ENCODE measurements at regions not wholly inside any gene's neighbourhood (a gene's known extent, or its start where the extent isn't known, plus 50 kb on each side); places are given as distances from the start of the nearest gene placed in this dataset.

DNA sequence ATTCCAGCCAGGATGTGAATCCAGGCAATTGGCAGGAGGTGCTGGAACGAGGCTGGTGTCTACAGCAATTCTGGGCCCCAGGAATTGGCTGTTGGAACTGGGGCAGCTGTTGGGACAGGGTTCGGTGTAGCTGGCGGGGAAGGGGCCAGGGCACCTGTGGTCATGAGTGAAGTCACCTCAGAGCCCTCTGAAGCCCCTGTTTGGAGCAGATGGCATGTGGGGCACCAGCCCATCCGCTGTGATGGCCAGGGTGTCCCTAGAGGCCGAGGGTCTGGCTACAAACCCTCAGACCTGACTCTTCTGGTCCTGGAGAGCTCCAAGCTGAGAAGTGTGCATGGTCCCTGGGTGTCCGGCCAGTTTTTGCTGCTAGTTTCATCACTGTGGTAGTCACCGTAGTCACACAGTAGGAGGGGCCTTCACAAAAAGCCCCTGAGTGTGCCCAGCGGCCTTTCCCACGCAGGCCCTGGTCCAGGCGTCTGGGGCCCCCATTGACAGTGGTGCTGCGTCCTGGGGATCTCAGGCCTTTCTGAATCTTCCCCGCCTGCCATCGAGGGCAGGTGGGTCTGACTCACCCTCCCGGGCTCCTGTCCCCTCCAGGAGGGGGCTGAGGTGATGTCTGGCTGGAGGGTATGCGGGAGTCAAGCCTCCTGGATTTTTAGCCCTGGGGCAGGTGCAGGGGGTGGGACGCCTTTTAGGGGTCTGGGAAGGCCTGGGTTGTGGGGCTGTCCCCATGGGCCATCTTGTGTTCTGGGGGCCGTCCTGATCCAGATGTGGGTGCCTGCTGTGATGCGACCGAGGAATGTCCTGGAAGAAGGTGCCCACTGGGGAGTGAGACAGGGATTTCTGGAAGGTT lies 368.0 kb downstream of the TMEM121 start:
- TF ChIP-seq, protein P1, sequence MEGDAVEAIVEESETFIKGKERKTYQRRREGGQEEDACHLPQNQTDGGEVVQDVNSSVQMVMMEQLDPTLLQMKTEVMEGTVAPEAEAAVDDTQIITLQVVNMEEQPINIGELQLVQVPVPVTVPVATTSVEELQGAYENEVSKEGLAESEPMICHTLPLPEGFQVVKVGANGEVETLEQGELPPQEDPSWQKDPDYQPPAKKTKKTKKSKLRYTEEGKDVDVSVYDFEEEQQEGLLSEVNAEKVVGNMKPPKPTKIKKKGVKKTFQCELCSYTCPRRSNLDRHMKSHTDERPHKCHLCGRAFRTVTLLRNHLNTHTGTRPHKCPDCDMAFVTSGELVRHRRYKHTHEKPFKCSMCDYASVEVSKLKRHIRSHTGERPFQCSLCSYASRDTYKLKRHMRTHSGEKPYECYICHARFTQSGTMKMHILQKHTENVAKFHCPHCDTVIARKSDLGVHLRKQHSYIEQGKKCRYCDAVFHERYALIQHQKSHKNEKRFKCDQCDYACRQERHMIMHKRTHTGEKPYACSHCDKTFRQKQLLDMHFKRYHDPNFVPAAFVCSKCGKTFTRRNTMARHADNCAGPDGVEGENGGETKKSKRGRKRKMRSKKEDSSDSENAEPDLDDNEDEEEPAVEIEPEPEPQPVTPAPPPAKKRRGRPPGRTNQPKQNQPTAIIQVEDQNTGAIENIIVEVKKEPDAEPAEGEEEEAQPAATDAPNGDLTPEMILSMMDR (IDR thresholded peaks at IDR 0.05; ENCODE audit: insufficient read depth, low read length): no peak
- TF ChIP-seq, protein P2, sequence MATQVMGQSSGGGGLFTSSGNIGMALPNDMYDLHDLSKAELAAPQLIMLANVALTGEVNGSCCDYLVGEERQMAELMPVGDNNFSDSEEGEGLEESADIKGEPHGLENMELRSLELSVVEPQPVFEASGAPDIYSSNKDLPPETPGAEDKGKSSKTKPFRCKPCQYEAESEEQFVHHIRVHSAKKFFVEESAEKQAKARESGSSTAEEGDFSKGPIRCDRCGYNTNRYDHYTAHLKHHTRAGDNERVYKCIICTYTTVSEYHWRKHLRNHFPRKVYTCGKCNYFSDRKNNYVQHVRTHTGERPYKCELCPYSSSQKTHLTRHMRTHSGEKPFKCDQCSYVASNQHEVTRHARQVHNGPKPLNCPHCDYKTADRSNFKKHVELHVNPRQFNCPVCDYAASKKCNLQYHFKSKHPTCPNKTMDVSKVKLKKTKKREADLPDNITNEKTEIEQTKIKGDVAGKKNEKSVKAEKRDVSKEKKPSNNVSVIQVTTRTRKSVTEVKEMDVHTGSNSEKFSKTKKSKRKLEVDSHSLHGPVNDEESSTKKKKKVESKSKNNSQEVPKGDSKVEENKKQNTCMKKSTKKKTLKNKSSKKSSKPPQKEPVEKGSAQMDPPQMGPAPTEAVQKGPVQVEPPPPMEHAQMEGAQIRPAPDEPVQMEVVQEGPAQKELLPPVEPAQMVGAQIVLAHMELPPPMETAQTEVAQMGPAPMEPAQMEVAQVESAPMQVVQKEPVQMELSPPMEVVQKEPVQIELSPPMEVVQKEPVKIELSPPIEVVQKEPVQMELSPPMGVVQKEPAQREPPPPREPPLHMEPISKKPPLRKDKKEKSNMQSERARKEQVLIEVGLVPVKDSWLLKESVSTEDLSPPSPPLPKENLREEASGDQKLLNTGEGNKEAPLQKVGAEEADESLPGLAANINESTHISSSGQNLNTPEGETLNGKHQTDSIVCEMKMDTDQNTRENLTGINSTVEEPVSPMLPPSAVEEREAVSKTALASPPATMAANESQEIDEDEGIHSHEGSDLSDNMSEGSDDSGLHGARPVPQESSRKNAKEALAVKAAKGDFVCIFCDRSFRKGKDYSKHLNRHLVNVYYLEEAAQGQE (IDR thresholded peaks at IDR 0.05; ENCODE audit: insufficient replicate concordance, low read depth): no peak
- TF ChIP-seq POLR2AphosphoS5 (IDR thresholded peaks at IDR 0.05; ENCODE audit: low read depth) (no peak), GABPA (IDR thresholded peaks at IDR 0.05; ENCODE audit: low read depth) (no peak), SPI1 (IDR thresholded peaks at IDR 0.05; ENCODE audit: borderline replicate concordance, low read depth) (no peak)
